HEK293 (cell line): ENCODE measurements at regions not wholly inside any gene's neighbourhood (a gene's known extent, or its start where the extent isn't known, plus 50 kb on each side); places are given as distances from the start of the nearest gene placed in this dataset.

ENCODE experiments used
- AEBP2 ChIP-seq: fragments of 450-650 bp; formaldehyde crosslinking; IDR thresholded peaks from 2 replicates; pipeline ENCODE4 v1.5.1; 2016; ENCODE audit warnings: missing biosample characterization, missing genetic modification characterization, borderline replicate concordance
- CTCF ChIP-seq: fragments of 450-650 bp; formaldehyde crosslinking; IDR thresholded peaks from 2 replicates; pipeline ENCODE4 v1.5.1; 2016; ENCODE audit warnings: missing biosample characterization, missing genetic modification characterization
- PRDM1 ChIP-seq: fragments of 450-650 bp; formaldehyde crosslinking; IDR thresholded peaks from 2 replicates; pipeline ENCODE4; 2016; ENCODE audit warnings: missing biosample characterization, missing genetic modification characterization
- PRDM6 ChIP-seq: fragments of 450-650 bp; formaldehyde crosslinking; IDR thresholded peaks from 2 replicates; pipeline ENCODE4 v1.5.1; 2017; ENCODE audit warnings: missing biosample characterization, missing genetic modification characterization
- ZBTB26 ChIP-seq: fragments of 450-650 bp; formaldehyde crosslinking; optimal IDR thresholded peaks from 2 replicates; pipeline ENCODE3; 2016; ENCODE audit warnings: missing biosample characterization, mild to moderate bottlenecking, missing genetic modification characterization
- ZNF239 ChIP-seq: fragments of 450-650 bp; formaldehyde crosslinking; IDR thresholded peaks from 2 replicates; pipeline ENCODE4 v1.5.1; 2016; ENCODE audit warnings: missing biosample characterization, missing genetic modification characterization
- ZNF24 ChIP-seq: fragments of 450-650 bp; formaldehyde crosslinking; IDR thresholded peaks from 2 replicates; pipeline ENCODE4 v1.5.1; 2016; ENCODE audit warnings: missing biosample characterization, missing genetic modification characterization
- ZNF560 ChIP-seq: fragments of 450-650 bp; formaldehyde crosslinking; IDR thresholded peaks from 2 replicates; pipeline ENCODE4 v1.5.1; 2017; ENCODE audit warnings: missing biosample characterization, missing genetic modification characterization, borderline replicate concordance
- ZNF76 ChIP-seq: fragments of 450-650 bp; formaldehyde crosslinking; IDR thresholded peaks from 2 replicates; pipeline ENCODE4; 2016; ENCODE audit warnings: low read depth, missing biosample characterization, missing genetic modification characterization, borderline replicate concordance
- ZNF776 ChIP-seq: fragments of 450-650 bp; formaldehyde crosslinking; IDR thresholded peaks from 2 replicates; pipeline ENCODE4 v1.5.0; 2017; ENCODE audit warnings: missing biosample characterization, missing genetic modification characterization, borderline replicate concordance
- TF ChIP-seq, protein P1 (sequence below): fragments of 450-650 bp; formaldehyde crosslinking; IDR thresholded peaks from 2 replicates; pipeline ENCODE4 v1.5.1; 2016; ENCODE audit warnings: missing biosample characterization, missing genetic modification characterization
- TF ChIP-seq, protein P2 (sequence below): fragments of 450-650 bp; formaldehyde crosslinking; IDR thresholded peaks from 2 replicates; pipeline ENCODE4 v1.5.1; 2016; ENCODE audit warnings: missing biosample characterization, missing genetic modification characterization

DNA sequence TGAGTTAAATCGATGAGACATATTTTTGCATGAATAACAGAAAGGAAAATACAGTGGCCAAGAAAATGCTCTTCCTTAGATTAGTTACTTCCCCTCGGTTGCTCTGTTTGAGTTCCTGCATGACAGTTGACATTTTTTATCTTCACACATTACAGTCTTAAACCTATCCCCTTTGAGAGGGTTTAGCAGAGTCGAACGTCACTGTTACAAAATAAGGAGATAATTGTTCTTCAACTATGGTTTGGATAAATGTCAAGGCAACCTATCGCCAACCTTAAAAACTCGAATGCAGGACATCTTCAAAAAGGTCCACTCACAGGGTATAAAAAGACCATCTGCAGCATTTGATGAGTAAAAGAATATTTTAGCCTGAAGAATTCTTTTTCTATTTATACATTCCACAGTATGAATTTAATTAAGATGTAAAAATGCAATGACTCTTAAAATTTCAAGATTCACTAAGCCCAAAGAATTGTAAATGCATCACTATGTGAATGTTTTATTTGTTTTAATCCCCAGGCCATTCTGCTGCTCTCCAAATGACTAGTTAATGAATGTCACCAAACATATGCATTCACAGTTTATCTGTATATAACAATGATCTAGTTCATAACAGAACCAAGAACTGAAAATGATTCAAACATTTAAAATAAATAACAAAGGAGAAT is 68.9 kb upstream of the COL11A1 start:
- TF ChIP-seq ZNF560 (tag by site-specific recombination), result no peak
- no peak for TF ChIP-seq CTCF
- TF ChIP-seq, protein P1, sequence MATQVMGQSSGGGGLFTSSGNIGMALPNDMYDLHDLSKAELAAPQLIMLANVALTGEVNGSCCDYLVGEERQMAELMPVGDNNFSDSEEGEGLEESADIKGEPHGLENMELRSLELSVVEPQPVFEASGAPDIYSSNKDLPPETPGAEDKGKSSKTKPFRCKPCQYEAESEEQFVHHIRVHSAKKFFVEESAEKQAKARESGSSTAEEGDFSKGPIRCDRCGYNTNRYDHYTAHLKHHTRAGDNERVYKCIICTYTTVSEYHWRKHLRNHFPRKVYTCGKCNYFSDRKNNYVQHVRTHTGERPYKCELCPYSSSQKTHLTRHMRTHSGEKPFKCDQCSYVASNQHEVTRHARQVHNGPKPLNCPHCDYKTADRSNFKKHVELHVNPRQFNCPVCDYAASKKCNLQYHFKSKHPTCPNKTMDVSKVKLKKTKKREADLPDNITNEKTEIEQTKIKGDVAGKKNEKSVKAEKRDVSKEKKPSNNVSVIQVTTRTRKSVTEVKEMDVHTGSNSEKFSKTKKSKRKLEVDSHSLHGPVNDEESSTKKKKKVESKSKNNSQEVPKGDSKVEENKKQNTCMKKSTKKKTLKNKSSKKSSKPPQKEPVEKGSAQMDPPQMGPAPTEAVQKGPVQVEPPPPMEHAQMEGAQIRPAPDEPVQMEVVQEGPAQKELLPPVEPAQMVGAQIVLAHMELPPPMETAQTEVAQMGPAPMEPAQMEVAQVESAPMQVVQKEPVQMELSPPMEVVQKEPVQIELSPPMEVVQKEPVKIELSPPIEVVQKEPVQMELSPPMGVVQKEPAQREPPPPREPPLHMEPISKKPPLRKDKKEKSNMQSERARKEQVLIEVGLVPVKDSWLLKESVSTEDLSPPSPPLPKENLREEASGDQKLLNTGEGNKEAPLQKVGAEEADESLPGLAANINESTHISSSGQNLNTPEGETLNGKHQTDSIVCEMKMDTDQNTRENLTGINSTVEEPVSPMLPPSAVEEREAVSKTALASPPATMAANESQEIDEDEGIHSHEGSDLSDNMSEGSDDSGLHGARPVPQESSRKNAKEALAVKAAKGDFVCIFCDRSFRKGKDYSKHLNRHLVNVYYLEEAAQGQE (tag by site-specific recombination), result no peak
- no peak for TF ChIP-seq AEBP2 (tag by site-specific recombination)
- no peak for TF ChIP-seq ZNF239 (tag by site-specific recombination)
- TF ChIP-seq ZNF24 (tag by site-specific recombination), result no peak
- no peak for TF ChIP-seq ZBTB26 (tag by site-specific recombination)
- TF ChIP-seq, protein P2, sequence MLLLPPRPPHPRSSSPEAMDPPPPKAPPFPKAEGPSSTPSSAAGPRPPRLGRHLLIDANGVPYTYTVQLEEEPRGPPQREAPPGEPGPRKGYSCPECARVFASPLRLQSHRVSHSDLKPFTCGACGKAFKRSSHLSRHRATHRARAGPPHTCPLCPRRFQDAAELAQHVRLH (tag by site-specific recombination), result no peak
- TF ChIP-seq PRDM6 (tag by site-specific recombination), result no peak
- no peak for TF ChIP-seq PRDM1 (tag by site-specific recombination)
- TF ChIP-seq ZNF76 (tag by site-specific recombination), result no peak
- no peak for TF ChIP-seq ZNF776 (tag by site-specific recombination)
